A673 (cell line): ENCODE measurements at regions not wholly inside any gene's neighbourhood (a gene's known extent, or its start where the extent isn't known, plus 50 kb on each side); places are given as distances from the start of the nearest gene placed in this dataset.

ENCODE experiments used
- CTCF ChIP-seq: fragments of 300-800, 200-600 bp; sonication (generic); conservative IDR thresholded peaks from 2 replicates; pipeline ENCODE4 v1.5.1; 2017; ENCODE audit warnings: low read depth, mild to moderate bottlenecking, antibody characterized with exemption, low read length, moderate library complexity, mixed read lengths
- EZH2 ChIP-seq: fragments of 200-600 bp; sonication (generic); IDR thresholded peaks from 2 replicates; pipeline ENCODE4 v1.6.1; 2017; ENCODE audit warnings: borderline replicate concordance, low read depth, mild to moderate bottlenecking, mixed read lengths, antibody characterized with exemption, low read length; ENCODE audit not compliant: poor library complexity, severe bottlenecking

- TF ChIP-seq CTCF (peak; percentile 73), EZH2 (no peak)
These were observed 66.7 kb upstream of the DNAJC10 start for GRCh38 chr2:182649316-182649715.
